Stimulated activated CD8-positive, alpha-beta memory T cell treated with anti-CD3 and anti-CD28 coated beads, Interleukin-15, amount 100 ng/mL, for 4 hours (primary cell): ENCODE measurements at regions not wholly inside any gene's neighbourhood (a gene's known extent, or its start where the extent isn't known, plus 50 kb on each side); places are given as distances from the start of the nearest gene placed in this dataset.

Experiments used
- DNase-seq, 2 donors: peaks; one replicate each; pipeline ENCODE4 v3.0.0-alpha.2; 2020; ENCODE audit warnings: low read depth in 2 of 2

GRCh38 chr12:111110556-111110955 lies 190.2 kb upstream of the MYL2 start:
- DNase-seq = no peak

DNA sequence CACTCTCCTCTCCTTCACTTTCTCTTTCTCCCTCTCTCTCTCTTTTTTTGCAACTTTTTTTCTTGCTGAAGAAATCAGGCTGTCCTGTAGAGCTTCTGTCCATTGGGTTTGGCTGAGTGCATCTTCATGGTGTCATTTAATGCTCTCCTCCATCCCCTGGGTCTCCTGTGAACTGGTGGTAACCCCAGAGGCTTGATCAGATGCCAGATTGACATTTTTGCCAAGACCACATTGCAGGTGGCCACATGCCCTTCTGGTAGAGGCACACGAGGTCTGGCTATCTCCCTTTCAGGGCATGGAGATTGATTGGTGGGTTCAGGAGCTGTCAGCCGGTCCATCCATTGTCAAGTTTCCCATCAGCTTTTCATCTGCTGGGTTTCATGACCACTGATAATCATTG lies 188.3 kb upstream of the MYL2 start:
- no peak for DNase-seq

DNA sequence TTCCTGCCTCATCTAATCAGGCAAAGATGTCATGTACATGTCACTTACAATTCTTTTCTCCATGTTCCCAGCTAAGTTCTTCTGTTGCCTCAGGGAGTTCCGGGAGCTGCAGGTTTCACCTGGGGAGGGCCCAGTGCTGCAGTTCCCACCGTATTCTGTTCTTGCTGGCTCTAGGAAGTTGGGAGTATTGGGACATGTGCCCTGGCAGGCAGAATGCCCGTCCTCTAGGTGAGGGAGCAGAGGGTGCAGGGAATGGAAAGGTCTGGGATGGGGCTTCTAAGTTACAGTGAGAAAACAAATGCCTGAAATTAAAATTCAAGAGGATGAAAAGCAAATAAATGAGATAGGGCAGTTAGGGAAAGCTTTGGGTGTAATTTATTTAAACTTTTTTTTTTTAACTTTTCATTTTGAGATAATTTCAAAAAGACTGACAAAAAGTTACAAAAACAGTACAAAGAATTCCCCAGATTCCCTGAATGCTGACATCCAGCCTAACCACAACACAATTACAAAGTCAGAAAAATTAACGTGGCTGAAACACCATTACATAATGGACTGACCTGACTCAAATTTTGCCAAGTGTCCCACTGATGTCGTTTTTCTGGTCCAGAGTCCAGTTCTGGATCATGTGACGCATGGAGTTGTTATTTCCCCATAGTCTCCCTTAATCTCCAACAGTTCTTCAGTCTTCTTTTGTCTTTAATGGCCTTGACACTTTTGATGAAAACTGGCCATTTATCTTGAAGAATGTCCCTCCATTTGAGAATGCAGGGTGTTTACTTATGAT lies 187.2 kb upstream of the MYL2 start:
- DNase-seq = no peak

- no peak for DNase-seq
These were observed 184.9 kb upstream of the MYL2 start for GRCh38 chr12:111105294-111105693.

DNA sequence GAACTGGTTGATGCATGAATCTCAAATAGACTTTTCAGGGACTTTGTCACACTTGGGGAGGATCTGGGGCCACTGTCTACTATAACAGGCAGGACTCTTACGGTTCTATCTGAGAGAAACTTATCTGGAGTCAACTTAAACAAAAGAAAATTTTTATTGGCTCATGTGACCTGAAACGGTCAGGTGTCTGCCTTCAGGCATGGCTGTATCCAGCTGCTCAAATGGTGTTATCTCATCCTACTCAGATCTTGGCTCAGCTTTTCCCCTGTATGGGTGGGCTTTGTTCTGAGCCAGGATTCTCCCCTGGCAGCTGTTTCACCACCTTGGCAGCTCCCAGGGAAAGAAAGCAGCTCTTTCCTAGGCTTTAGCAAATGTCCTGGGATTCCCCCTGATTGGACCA lies 183.2 kb upstream of the MYL2 start:
- no peak for DNase-seq

GRCh38 chr12:111102102-111102739 lies 181.8 kb upstream of the MYL2 start:
- no peak for DNase-seq

DNA sequence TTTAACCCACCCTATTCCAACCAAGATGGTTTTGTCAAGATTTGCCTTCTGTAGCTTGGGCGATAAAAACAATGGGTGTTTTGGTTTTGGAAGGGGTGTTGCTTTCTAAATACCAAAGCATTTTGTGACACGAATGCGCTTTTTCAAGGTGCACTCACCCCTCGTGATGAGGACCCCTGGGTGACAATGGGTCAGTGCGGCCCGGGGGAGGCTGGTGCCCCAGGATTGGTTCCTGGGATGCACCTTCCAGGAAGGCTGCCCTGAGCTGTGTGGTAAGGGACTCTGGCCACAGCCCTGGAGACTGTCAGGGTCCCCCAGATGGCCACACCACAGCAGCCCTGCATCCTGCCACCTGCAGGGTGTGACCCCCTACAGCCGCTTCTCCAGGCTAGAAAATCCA lies 180.6 kb upstream of the MYL2 start:
- DNase-seq = no peak

- DNase-seq = no peak
These were observed 180.2 kb upstream of the MYL2 start for GRCh38 chr12:111100554-111100953.

- no peak for DNase-seq
These were observed 179.6 kb upstream of the MYL2 start for GRCh38 chr12:111100003-111100402.

- DNase-seq = no peak
These were observed 178.8 kb upstream of the MYL2 start for GRCh38 chr12:111099186-111099585.

- no peak for DNase-seq
These were observed 174.0 kb upstream of the MYL2 start for GRCh38 chr12:111094157-111095010.

- peak in 1 of 2 donors; percentile 6 for DNase-seq
These were observed 173.2 kb upstream of the MYL2 start for GRCh38 chr12:111093428-111094142.

GRCh38 chr12:111091051-111091450 lies 170.7 kb upstream of the MYL2 start:
- DNase-seq = no peak

DNA sequence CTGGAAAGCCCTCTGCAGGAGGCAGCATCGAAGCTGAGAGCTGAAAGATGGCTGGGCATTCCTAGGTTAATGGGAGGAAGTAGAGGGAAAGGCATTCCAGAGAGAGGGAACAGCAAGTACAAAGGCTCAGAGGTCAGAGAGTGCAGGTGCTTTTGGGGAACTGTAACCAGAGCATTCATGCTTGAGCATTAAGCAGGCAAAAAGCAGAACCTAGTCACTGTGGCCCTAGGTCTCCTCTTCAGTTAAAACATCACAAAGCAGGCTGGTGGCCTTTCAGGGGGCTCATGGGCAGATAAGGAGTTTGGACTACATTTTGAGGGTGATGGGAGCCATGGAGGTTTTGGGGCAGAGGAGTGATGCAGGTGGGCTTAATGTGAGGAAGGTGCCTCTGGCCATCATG lies 169.2 kb upstream of the MYL2 start:
- DNase-seq = no peak

GRCh38 chr12:111088409-111088808 lies 168.0 kb upstream of the MYL2 start:
- DNase-seq = no peak

DNA sequence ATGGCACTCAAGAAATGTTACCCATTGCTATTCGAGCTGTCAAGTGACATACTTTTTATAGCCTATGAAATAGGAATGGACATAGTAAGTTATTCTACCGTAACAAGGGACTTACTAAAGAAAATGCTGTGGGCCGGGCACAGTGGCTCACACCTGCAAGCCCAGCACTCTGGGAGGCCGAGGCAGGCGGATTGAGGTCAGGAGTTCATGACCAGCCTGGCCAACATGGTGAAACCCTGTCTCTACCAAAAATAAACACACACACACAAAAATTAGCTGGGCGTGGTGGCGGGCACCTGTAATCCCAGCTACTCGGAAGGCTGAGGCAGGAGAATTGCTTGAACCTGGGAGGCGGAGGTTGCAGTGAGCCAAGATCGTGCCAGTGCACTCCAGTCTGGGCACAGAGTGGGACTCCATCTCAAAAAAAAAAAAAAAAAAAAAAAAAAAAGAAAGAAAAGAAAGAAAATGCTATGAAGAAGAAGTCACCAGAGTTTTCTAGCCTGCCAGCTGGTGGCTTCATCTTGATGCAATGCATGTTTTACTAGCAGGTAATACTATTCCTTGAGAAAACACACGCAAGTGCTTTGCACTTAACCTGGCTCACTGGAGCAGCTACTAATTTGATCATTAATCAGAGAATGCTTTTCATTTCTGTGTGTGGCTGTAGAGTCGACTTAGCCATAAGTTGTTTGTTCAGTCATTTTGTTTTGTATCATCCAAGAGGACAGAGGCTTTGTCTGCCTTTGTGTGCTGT lies 166.7 kb upstream of the MYL2 start:
- DNase-seq = no peak

DNA sequence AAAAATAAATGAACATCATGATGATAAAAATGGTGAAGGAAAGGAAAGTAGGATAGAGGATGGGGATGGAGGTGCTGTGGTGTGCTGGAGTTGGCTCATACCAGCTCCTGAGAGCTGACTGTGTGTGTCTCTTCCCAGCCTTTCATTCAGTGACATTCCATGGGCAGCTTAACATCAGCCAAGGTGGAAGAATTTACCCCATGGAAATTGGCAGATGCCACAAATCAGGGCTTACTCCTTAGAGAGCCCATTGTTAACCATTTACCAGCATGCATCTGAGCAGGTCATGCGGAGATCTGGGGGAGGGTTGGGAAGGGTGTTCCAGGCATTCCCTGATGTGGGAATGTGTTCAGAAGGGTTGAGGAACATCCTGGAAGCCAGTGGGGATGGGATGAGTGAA lies 164.7 kb upstream of the MYL2 start:
- no peak for DNase-seq

DNA sequence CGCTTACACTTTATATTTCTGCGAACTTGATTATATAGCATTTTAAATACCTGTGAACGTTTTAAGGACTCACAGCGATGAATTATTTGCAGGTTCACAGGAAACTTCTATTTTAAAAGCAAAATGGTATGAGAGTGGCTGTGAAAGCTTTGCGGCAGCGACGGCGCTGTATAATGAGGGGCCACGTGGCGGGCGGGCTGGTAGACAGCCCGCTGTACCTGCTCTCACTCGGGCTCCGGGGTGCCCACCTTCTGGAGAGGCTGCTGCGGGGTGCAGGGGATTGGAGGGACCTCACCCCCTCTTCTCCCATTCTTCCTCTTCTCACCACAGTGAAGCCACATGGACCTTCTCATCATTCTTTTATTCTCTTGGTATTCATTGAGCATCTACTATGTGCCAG lies 164.2 kb upstream of the MYL2 start:
- DNase-seq = no peak

DNA sequence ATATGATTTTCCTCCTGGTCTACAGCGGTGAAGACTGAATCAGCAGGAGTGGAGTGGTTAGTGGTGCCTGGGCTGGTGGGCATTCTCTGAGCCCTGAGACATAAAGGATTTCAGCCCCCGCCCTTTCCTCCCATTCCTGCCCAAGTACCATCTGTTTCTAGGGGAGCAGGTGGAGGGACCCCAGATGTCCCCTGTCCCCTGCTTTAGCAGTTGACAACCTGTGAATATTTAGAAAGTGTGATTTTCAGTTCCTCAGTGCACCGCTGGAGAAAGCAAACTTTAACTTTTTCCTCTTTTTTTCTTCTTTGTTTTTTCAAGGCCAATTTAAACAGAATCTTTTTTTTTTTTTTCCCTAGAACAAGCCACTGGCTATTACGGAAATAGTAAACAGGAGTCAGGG lies 163.8 kb upstream of the MYL2 start:
- no peak for DNase-seq

- DNase-seq = no peak
These were observed 161.2 kb upstream of the MYL2 start for GRCh38 chr12:111081600-111081999.

DNA sequence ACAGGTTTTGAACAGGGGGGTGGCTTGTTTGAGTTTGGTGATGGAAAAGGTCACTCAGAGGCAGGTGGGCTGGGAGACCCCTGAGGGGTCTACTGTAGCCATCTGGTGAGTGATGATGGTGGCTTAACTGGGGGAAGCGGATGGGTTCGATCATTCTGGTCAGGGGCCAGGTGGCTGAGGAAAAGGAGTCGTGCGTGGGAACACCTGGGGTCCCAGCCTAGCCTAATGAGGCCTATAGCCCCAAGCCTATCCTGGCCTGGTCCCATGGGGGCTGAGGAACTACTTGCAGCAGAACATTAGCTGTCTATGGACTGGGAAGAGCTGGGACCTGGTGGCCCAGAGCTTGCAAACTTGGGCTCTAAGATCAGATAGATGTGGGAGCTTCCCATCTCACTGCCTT lies 158.4 kb upstream of the MYL2 start:
- no peak for DNase-seq
